ENCODE measurements at regions not wholly inside any gene's neighbourhood (a gene's known extent, or its start where the extent isn't known, plus 50 kb on each side); places are given as distances from the start of the nearest gene placed in this dataset.
"Not testable (repeated sequence)": the region's sequence is repeated elsewhere in the genome, so short reads cannot be mapped to it uniquely, and the experiment has no call there.

DNA sequence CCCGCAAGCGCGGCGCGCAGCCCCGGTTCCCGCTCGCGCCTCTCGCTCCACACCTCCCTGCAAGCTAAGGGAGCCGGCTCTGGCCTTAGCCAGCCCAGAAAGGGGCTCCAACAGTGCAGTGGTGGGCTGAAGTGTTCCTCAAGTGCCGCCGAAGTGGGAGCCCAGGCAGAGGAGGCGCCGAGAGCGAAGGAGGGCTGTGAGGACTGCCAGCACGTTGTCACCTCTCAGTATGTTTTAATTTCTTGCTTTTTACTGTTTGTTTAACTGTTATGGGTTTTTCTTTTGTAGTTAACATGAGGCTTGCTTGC lies 1525.7 kb downstream of the SI start:
- H3K4me1 ChIP-seq (ENCODE audit: insufficient read depth, low read length, severe bottlenecking), result no peaks in the 10 kb centered on the region
- H3F3A ChIP-seq (ENCODE audit: insufficient read depth, low read length), result no peaks in the 10 kb centered on the region
- no peak for TF ChIP-seq CTCF (IDR thresholded peaks at IDR 0.05; ENCODE audit: low read length)
- TF ChIP-seq EZH2 (IDR thresholded peaks at IDR 0.05; ENCODE audit: borderline replicate concordance, low read length), result no peak
- no peak overlapping the region for H3K9ac ChIP-seq (ENCODE audit: low read length)
- no peak overlapping the region for H3K4me3 ChIP-seq (ENCODE audit: low read depth, low read length, poor library complexity, severe bottlenecking)
- H3K36me3 ChIP-seq (ENCODE audit: insufficient read depth, low read length), result no peaks in the 10 kb centered on the region
- no peaks in the 10 kb centered on the region for H4K20me1 ChIP-seq (ENCODE audit: insufficient read depth, low read length)
- H3K9me2 ChIP-seq (ENCODE audit: low read depth, low read length), result peaks cover 2% of the 10 kb centered on the region; the same call in 1 of the 2 replicates
- no peak overlapping the region for H3K27ac ChIP-seq (ENCODE audit: low read depth, low read length, poor library complexity, severe bottlenecking)
- H3K9me3 ChIP-seq (ENCODE audit: low read length), result no peaks in the 10 kb centered on the region
- no peaks in the 10 kb centered on the region for H3K27me3 ChIP-seq (ENCODE audit: insufficient read depth, low read length)
- H2AFZ ChIP-seq (ENCODE audit: low read length), result no peak overlapping the region
- no peaks in the 10 kb centered on the region for H3K79me2 ChIP-seq (ENCODE audit: insufficient read depth, low read length)
- H3K4me2 ChIP-seq (ENCODE audit: low read length), result no peak overlapping the region

- H3K9ac ChIP-seq (ENCODE audit: low read length); H3K36me3 ChIP-seq (ENCODE audit: insufficient read depth, low read length); H4K20me1 ChIP-seq (ENCODE audit: insufficient read depth, low read length); H3F3A ChIP-seq (ENCODE audit: insufficient read depth, low read length); H3K4me3 ChIP-seq (ENCODE audit: low read depth, low read length, poor library complexity, severe bottlenecking); H3K27ac ChIP-seq (ENCODE audit: low read depth, low read length, poor library complexity, severe bottlenecking); H3K9me3 ChIP-seq (ENCODE audit: low read length); H3K27me3 ChIP-seq (ENCODE audit: insufficient read depth, low read length); H2AFZ ChIP-seq (ENCODE audit: low read length); H3K4me2 ChIP-seq (ENCODE audit: low read length); H3K4me1 ChIP-seq (ENCODE audit: insufficient read depth, low read length, severe bottlenecking); H3K79me2 ChIP-seq (ENCODE audit: insufficient read depth, low read length); H3K9me2 ChIP-seq (ENCODE audit: low read depth, low read length): not testable (repeated sequence)
Observed at GRCh38 chr3:163551915-163552658, 1526.2 kb downstream of the SI start.

GRCh38 chr3:163548015-163548414 lies 1530.3 kb downstream of the SI start:
- Histone ChIP-seq H3K4me2 (ENCODE audit: low read length) (no peak overlapping the region), H4K20me1 (ENCODE audit: insufficient read depth, low read length) (no peaks in the 10 kb centered on the region), H3K4me1 (ENCODE audit: insufficient read depth, low read length, severe bottlenecking) (no peaks in the 10 kb centered on the region), H2AFZ (ENCODE audit: low read length) (no peak overlapping the region), H3K9me2 (ENCODE audit: low read depth, low read length) (no peaks in the 10 kb centered on the region), H3K9me3 (ENCODE audit: low read length) (no peaks in the 10 kb centered on the region), H3K79me2 (ENCODE audit: insufficient read depth, low read length) (no peaks in the 10 kb centered on the region), H3K9ac (ENCODE audit: low read length) (no peak overlapping the region), H3K4me3 (ENCODE audit: low read depth, low read length, poor library complexity, severe bottlenecking) (no peak overlapping the region), H3K27ac (ENCODE audit: low read depth, low read length, poor library complexity, severe bottlenecking) (no peak overlapping the region), H3K36me3 (ENCODE audit: insufficient read depth, low read length) (no peaks in the 10 kb centered on the region), H3F3A (ENCODE audit: insufficient read depth, low read length) (no peaks in the 10 kb centered on the region), H3K27me3 (ENCODE audit: insufficient read depth, low read length) (no peaks in the 10 kb centered on the region)
- TF ChIP-seq CTCF (IDR thresholded peaks at IDR 0.05; ENCODE audit: low read length), result no peak
- no peak for TF ChIP-seq EZH2 (IDR thresholded peaks at IDR 0.05; ENCODE audit: borderline replicate concordance, low read length)

DNA sequence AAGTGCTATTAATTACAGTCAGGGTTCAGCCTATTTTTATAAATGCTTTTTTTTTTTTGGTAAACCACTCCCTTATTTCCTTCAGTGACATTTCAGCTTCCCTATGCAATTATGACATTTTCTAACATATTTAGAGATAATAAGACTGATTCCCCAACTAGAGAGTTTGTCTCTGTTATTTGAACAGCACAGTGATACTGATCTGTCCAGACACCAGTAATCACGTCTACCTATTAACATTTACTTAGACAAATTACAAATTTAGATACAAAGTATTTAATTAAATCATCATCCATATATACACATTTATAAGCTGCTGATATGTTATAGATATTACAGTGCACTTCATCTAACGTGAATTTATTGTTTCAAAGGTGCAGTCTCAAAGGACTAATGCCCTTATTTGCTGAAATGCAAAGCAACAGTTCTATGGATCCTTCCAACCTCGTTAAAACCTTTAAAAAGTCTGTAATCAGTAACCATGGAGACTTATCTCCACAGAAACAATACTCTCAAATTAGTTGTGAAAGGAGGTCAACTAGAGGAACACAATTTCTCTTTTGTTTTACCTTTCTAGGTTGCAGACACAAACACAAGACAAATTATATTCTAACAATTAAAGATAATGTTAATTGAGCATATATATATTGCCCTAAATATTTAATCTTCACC lies 1531.1 kb downstream of the SI start:
- Histone ChIP-seq H2AFZ (ENCODE audit: low read length) (no peak overlapping the region), H3K9me3 (ENCODE audit: low read length) (no peaks in the 10 kb centered on the region), H3K4me2 (ENCODE audit: low read length) (no peak overlapping the region), H3K36me3 (ENCODE audit: insufficient read depth, low read length) (no peaks in the 10 kb centered on the region), H3K4me3 (ENCODE audit: low read depth, low read length, poor library complexity, severe bottlenecking) (no peak overlapping the region), H3K4me1 (ENCODE audit: insufficient read depth, low read length, severe bottlenecking) (no peaks in the 10 kb centered on the region), H4K20me1 (ENCODE audit: insufficient read depth, low read length) (no peaks in the 10 kb centered on the region), H3K9me2 (ENCODE audit: low read depth, low read length) (no peaks in the 10 kb centered on the region), H3K79me2 (ENCODE audit: insufficient read depth, low read length) (no peaks in the 10 kb centered on the region), H3F3A (ENCODE audit: insufficient read depth, low read length) (no peaks in the 10 kb centered on the region), H3K9ac (ENCODE audit: low read length) (no peak overlapping the region), H3K27me3 (ENCODE audit: insufficient read depth, low read length) (no peaks in the 10 kb centered on the region), H3K27ac (ENCODE audit: low read depth, low read length, poor library complexity, severe bottlenecking) (no peak overlapping the region)
- TF ChIP-seq CTCF (IDR thresholded peaks at IDR 0.05; ENCODE audit: low read length) (no peak), EZH2 (IDR thresholded peaks at IDR 0.05; ENCODE audit: borderline replicate concordance, low read length) (no peak)
